Heart right ventricle (tissue), 16 donors: ENCODE measurements at regions not wholly inside any gene's neighbourhood (a gene's known extent, or its start where the extent isn't known, plus 50 kb on each side); places are given as distances from the start of the nearest gene placed in this dataset.

ENCODE experiments used
- ATAC-seq, 8 donors: fragments of 200-7000 bp; cut with Tn5 transposase; one replicate each; pipeline ENCODE4 v1.9.1; 2020; ENCODE audit warnings: mild to moderate bottlenecking in 8 of 8, moderate library complexity in 8 of 8, moderate number of reproducible peaks in 1 of 8
- DNase-seq, 2 donors: peaks; one replicate each; pipeline ENCODE4 v3.0.0-alpha.2; 2020
- H3K27ac ChIP-seq, 10 donors: fragments of 200-600 bp; sonication (generic) in 2 of 10; one replicate each; pipeline versions ENCODE4 v1.5.0 to v1.8.0; 2020 to 2022; ENCODE audit warnings: mild to moderate bottlenecking in 3 of 10
- H3K27me3 ChIP-seq, 7 donors: fragments of 200-600 bp; one replicate each; pipeline ENCODE4 v1.8.0; 2021 to 2022; ENCODE audit warnings: mild to moderate bottlenecking in 2 of 7
- H3K36me3 ChIP-seq, 9 donors: fragments of 200-600 bp; sonication (generic) in 1 of 9; one replicate each; pipeline versions ENCODE4 v1.5.0 to v1.8.0; 2020 to 2022; ENCODE audit warnings: mild to moderate bottlenecking in 2 of 9
- H3K4me1 ChIP-seq, 9 donors: fragments of 200-600 bp; sonication (generic) in 1 of 9; one replicate each; pipeline versions ENCODE4 v1.5.0 to v1.8.0; 2020 to 2022; ENCODE audit warnings: mild to moderate bottlenecking in 4 of 9
- H3K4me3 ChIP-seq, 10 donors: fragments of 200-600 bp; sonication (generic) in 2 of 10; one replicate each; pipeline versions ENCODE4 v1.5.0 to v1.8.0; 2020 to 2022; ENCODE audit warnings: mild to moderate bottlenecking in 7 of 10, moderate library complexity in 2 of 10
- H3K9me3 ChIP-seq, 11 donors: fragments of 200-600 bp in 10 of 11; sonication (generic) in 2 of 11; one replicate each; pipeline versions ENCODE4 v1.5.0 to v1.8.0; 2013 to 2022; ENCODE audit warnings: mild to moderate bottlenecking in 2 of 11, control low read depth in 1 of 11, moderate library complexity in 1 of 11
- CTCF ChIP-seq, 9 donors: fragments of 200-600 bp; sonication (generic) in 2 of 9; IDR thresholded peaks; one replicate each; pipeline versions ENCODE4 v1.5.0 to v1.8.0; 2021 to 2022; ENCODE audit warnings: antibody characterized with exemption in 9 of 9, mild to moderate bottlenecking in 5 of 9, moderate library complexity in 1 of 9
- WGBS, 2 donors: extraction: QIAGEN DNeasy Blood & Tissue Kit; methylation state at CpG; one replicate each; pipeline ENCODE4 v1.1.7; 2013; ENCODE audit warnings: inconsistent platforms in 1 of 2; 5-methylcytosine and 5-hydroxymethylcytosine counted together
- intact Hi-C, 10 donors: fragments of 100-400 bp; cut with DNase I; formaldehyde crosslinking; loops; one replicate each; pipeline versions ENCODE4 v1.11.1 to v1.14.2; 2022
- donor health status: Arrhythmogenic right ventricular cardiomyopathy.
- donor health status: ischemic (EF 13 %, LVEDD 7.1; RV severe dilation, severe dysfunction).
- donor health status: healthy with polysubstance abuse.
- donor health status: DM: no; HTN: yes; CAD: no.
- donor health status: DM: no; HTN: no; CAD: no.
- donor health status: ischemic (EF 25% LVEDD 6.9; RV normal size, moderate dysfunction).
- donor health status: ischemic (EF 25% LVEDD 5.7; RV mildly dilated, moderate dysfunction).
- donor health status: healthy.
- donor health status: DM: yes; HTN: yes; CAD: no.
- donor health status: Ischemic cardiomyopathy.
- donor health status: ischemic (EF 35%, LVEDD 5.7; RV mildly dilated, moderate dysfunction).
- donor health status: nonischemic (EF 11% LVEDD 7.7; RV severe dilation, severe dysfunction).
- donor health status: DM: yes; HTN: yes; CAD: no.
- donor health status: PGD.
- donor health status: ischemic (EF 29% LVEDD 5.4; RV normal size, mild dysfunction).
- donor health status: nonischemic (EF 23%, LVEDD 6.1; RV moderate dilation, normal function).

GRCh38 chr3:110629917-110630316, 441.7 kb upstream of the NECTIN3 start:
- TF ChIP-seq CTCF (IDR thresholded peaks at IDR 0.05): no peak
- no peak for ATAC-seq
- WGBS, 2 donors: 75 to 81% methylated on average over 1 of the region's 1 CpG
- no peak for DNase-seq
- Histone ChIP-seq H3K36me3 (no peaks in the 10 kb centered on the region), H3K4me1 (no peaks in the 10 kb centered on the region), H3K27ac (no peak overlapping the region), H3K4me3 (no peak overlapping the region), H3K27me3 (no peaks in the 10 kb centered on the region), H3K9me3 (no peaks in the 10 kb centered on the region)
- intact Hi-C loops: no loop called here

- WGBS, 2 donors: 91 to 92% methylated on average over 17 of the region's 17 CpGs
- Histone ChIP-seq H3K27me3 (no peaks in the 10 kb centered on the region), H3K9me3 (no peaks in the 10 kb centered on the region), H3K36me3 (no peaks in the 10 kb centered on the region), H3K4me3 (no peak overlapping the region), H3K4me1 (no peaks in the 10 kb centered on the region), H3K27ac (no peak overlapping the region)
- DNase-seq (no peak), ATAC-seq (no peak)
- intact Hi-C loops: no loop called here
- TF ChIP-seq CTCF (IDR thresholded peaks at IDR 0.05): no peak
These were observed 427.4 kb upstream of the NECTIN3 start for GRCh38 chr3:110644203-110644602.

GRCh38 chr3:110646055-110646454, 425.6 kb upstream of the NECTIN3 start:
- Histone ChIP-seq H3K27me3 (no peaks in the 10 kb centered on the region), H3K4me1 (no peaks in the 10 kb centered on the region), H3K36me3 (no peaks in the 10 kb centered on the region), H3K4me3 (no peak overlapping the region), H3K27ac (no peak overlapping the region), H3K9me3 (no peaks in the 10 kb centered on the region)
- WGBS, 2 donors: 61 to 76% methylated on average over 1 of the region's 1 CpG
- no peak for TF ChIP-seq CTCF (IDR thresholded peaks at IDR 0.05)
- ATAC-seq: no peak
- intact Hi-C loops: no loop called here
- DNase-seq: no peak

- Histone ChIP-seq H3K4me1 (no peaks in the 10 kb centered on the region), H3K36me3 (no peaks in the 10 kb centered on the region), H3K27me3 (no peaks in the 10 kb centered on the region), H3K27ac (no peak overlapping the region), H3K9me3 (no peaks in the 10 kb centered on the region), H3K4me3 (no peak overlapping the region)
- DNase-seq (no peak), ATAC-seq (no peak)
- intact Hi-C loops: no loop called here
- TF ChIP-seq CTCF (IDR thresholded peaks at IDR 0.05): no peak
These were observed 425.1 kb upstream of the NECTIN3 start for GRCh38 chr3:110646496-110646895.

- no peaks in the 10 kb centered on the region for H3K36me3 ChIP-seq
- WGBS, 2 donors: 52 to 58% methylated on average over 2 of the region's 2 CpGs
- no peaks in the 10 kb centered on the region for H3K27me3 ChIP-seq
- no peak overlapping the region for H3K4me3 ChIP-seq
- no peaks in the 10 kb centered on the region for H3K4me1 ChIP-seq
- no peak for DNase-seq
- no peak for TF ChIP-seq CTCF (IDR thresholded peaks at IDR 0.05)
- no peak for ATAC-seq
- intact Hi-C loops: no loop called here
- H3K9me3 ChIP-seq: no peaks in the 10 kb centered on the region
- H3K27ac ChIP-seq: no peak overlapping the region
These were observed 424.0 kb upstream of the NECTIN3 start for GRCh38 chr3:110647586-110647985.
